ENCODE measurements at regions not wholly inside any gene's neighbourhood (a gene's known extent, or its start where the extent isn't known, plus 50 kb on each side); places are given as distances from the start of the nearest gene placed in this dataset.
"Not testable (repeated sequence)": the region's sequence is repeated elsewhere in the genome, so short reads cannot be mapped to it uniquely, and the experiment has no call there.

DNA sequence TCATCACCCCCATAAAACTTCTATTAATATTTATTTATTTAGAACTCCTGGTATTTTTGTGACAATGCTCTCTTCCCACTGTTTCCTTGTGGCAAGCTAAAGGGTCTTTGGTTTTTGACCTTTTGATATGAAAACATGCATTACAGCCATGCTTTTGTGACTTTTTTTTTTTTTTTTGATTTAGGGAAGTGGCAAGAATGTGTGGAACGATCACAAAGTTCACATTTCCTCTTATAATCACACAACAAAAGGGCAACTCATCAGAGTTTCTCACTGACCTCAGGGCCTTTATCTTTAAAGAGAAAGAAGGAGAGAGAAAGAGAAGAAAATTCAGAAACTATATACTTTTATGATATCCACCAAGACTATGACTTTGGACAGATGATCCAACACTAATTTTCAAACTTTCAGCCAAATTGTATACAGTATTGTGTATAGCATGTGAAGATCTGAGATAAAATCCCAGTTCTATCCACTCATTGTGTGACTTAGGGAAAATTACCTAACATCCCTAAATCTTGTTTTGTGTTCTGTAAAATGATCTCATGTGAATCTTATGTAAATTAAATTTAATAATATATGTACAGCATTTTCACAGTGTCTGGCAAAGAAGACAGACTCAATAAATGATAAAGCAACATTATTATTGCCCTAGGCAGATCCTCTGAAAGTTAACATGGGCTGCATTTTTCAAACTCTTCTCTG is 106.8 kb upstream of the MARCKS start:
- DNase-seq (ENCODE audit: low read depth in 2 of 2), result no peak

DNA sequence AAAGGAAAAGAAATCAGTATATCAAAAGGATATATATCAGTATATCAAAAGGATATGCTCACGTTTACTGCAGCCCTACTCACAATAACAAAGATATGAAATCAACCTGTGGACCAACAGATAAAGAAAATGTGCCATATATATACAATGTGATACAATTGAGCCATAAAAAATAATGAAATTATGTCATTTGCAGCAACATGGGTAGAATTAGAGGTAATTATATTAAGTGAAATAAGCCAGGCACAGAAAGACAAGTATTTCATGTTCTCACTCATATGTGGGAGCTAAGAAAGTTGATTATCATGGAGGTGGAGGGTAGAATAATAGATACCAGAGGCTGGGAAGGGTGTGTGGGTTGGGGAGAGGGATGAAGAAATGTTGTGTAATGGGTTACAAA is 102.9 kb upstream of the MARCKS start:
- DNase-seq (ENCODE audit: low read depth in 2 of 2), result no peak

DNA sequence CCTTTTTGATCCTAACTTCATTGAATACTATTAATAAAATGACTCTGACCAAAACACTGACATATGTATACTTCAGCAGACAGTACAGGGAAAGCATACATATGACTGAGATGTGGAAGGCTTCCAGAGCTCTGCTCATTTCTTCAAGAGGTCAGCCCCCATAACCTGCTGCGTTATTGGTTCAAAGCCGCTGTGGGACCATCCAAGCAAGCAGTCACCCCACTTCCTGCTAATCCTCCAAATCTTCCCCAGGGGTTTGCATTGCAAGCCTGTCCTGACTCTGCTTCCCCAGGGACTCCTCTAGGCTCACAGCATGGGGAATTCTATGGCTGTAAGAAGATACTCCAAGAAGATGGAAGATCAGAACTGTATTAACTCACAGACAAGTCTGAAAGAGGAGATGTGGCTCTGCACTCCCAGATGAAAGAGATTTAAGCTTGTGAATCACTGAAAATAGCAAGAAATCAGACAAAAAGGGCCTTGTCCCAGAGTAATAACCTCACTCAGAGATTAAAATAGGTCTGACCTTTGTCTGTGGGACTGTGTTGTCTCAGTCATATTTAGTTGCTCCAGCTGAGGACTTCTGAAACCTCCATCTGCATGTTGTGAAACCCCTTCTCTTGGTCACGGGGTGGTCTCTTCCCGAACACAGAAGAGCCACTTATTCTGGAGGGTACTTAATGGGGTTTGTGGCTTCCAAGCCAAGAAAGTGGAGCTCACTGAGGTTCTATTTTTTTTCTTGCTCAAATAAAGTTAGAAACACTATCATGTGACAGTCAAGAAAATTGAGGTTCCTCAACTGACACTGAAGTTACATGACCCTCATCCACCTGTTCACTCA is 101.5 kb upstream of the MARCKS start:
- DNase-seq (ENCODE audit: low read depth in 2 of 2), result no peak

DNA sequence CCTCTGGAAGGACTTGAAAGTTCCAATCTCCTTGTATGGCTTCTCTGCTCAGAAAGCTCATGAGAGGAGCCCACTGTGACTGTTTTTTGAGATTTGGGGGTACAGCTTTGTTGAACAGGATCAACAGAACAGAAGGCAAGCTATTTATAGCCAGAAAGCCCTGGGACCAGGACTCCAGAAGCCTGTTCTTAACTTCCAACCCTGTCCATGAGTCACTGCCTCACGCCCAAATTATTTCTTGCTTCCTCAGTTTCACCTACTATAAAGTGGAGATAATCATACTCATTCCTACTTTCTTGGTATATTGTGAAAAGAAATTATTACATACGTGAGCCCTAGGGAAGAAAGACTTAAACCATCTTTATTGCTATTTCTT is 100.9 kb upstream of the MARCKS start:
- no peak for DNase-seq (ENCODE audit: low read depth in 2 of 2)

DNA sequence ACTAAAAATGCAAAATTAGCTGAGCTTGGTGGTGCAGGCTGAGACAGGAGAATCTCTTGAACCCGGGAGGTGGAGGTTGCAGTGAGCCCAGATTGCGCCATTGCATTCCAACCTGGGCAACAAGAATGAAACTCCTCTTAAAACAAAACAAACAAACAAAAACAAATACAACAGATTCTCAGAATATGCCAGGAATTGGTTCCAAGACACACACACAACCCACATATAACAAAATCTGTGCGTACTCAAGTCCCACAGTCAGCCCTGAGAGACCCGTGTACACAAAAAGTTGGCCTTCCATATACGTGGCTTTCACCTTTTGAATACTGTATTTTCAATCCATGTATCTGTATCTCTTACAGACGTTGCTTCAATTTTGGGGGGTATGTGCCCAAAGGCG is 98.9 kb upstream of the MARCKS start:
- DNase-seq (ENCODE audit: low read depth in 2 of 2), result no peak

DNA sequence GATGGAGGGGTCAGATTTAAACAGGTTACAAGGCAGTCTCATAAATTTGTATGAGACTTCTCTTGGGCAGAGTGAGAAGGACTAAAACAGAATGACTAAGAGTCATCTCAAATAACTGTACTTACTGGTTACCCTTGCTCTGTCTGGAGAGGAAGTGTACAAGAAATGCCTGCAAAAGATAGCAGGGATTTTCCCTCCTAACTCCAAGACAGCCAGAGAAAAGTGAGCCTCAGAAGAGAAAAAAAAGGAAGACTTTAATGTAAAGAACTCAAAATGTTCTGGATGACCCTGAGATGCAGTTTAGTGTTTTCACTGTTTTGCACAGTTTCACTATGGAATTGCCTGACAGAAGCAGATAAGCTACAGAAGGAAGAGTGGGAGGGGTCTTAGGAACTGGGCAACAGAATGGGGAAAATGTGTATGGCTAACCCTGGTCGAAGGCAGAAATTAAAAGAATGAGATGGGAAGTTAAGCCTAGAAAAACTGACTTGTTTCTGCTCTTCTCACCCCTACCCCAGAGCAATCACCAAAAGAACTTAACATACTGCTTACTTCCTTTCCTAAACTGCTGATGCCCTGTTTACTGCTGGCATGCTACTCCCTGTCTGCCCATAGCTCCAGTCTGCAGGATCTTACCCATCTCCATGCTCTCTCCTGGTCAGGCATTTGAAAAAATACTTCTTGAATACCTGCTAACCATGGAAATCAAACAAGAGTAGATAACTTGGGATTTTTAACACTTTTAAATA is 98.1 kb upstream of the MARCKS start:
- no peak for DNase-seq (ENCODE audit: low read depth in 2 of 2)

DNA sequence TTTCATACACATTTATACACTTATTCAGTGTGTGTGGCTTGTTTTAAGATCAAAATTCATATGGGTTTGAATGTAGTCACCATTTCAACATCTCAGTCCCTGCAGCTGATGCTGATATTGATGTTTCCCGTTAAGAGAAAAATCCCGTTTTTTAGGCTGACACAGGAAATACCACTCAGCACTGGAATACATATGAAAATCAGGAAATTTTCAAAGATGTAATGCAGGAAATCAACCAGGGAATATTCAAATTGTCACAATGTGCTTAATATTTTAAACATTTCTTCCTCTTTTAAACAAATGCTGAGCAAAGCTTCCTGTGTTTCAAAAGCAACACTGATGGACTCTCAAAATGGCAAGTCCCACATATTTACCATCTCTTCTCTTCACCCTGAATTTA is 94.5 kb upstream of the MARCKS start:
- DNase-seq (ENCODE audit: low read depth in 2 of 2), result no peak

DNA sequence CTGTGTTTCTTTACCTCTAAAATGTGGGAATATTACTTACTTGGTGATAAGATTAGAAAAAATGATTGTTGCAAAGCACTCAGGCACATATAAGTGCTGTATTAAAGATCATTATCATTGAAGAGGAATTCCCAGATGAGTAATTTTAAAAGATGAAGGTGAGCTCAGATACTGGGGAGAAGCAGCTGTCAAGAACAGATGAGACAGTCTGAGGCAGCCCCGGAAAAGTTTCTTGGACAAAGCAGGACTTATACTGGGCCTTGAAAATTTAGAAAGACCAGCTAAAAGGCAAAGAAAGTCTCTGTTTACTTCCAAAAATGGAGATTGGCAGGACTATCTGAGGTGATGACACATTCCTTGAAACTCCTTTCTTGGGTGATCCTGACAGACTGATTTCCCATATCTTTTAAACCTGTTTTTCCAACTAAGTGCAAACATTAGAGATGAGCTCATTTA is 93.8 kb upstream of the MARCKS start:
- DNase-seq (ENCODE audit: low read depth in 2 of 2), result no peak

DNA sequence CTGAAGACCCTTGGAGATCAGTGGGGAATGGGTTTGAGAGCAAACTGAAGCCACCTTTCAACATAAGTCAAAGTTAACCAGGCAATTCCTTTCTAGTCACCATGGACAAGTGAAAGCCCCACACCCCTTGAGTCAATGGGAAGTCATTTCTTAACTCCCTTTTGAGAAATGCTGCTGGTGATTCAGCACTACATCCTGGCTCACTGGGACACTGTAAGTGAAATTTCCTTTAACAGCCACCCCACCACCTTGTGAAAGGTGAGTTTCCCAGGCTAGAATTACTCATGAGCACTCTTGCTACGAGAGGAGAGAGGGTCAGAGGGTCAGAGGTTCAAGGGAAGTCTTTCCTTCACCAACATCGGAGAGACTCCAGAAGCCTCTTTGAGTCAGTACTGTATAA is 93.3 kb upstream of the MARCKS start:
- DNase-seq (ENCODE audit: low read depth in 2 of 2), result no peak

DNA sequence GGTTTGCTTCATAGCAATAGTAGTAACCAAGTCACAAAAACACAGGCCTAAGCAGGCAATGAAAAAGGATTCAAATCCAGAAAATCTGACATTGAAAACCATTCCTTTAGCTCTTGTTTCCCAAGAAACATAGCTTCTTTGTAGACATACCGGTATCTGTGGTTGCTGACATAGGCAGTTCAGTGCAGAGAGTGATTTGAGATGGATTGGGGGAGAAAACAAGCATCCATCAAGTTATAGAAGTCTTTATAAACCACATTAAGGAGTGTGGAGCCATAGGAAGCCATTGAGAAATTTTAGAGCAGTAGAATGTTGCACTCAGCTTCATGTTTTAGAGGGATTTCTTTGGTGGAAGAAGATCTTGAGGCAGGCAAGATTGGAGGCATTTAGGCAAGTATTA is 91.2 kb upstream of the MARCKS start:
- DNase-seq (ENCODE audit: low read depth in 2 of 2), result no peak

DNA sequence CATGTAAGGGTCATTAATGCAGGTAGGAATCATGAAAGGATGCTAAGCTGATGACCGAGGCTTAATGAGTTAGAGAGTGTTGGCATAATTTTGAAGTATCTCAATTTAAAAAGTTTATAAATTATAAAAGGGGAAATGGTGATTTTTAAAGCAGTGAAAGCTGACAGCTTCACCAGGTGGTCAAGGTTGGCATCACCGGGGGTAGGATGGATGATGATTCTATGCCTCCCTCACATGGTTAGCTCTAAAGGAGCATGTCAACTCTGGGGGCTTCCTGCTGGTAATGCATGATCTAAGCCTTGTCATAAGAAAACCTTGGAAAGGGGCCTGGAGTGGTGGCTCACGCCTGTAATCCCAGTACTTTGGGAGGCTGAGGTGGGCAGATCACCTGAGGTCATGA is 89.2 kb upstream of the MARCKS start:
- no peak for DNase-seq (ENCODE audit: low read depth in 2 of 2)

DNA sequence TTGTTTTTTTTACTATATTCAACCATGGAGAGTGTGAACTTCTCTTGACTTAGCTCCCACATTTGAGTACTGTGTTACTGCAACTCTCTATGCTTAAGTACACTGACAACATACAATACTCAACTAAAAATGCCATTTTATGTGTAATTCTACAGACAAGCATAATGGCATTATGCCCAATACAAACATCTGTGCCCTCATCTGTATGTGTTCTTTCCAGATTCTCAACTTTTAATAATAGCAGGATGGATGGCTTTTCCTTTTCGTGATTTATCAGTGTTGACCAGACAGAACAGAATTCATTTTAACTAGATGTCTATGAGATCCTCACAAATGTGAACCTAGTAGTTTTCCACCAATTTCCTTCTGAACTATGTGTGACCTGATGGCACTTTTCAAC is 84.2 kb upstream of the MARCKS start:
- no peak for DNase-seq (ENCODE audit: low read depth in 2 of 2)

DNA sequence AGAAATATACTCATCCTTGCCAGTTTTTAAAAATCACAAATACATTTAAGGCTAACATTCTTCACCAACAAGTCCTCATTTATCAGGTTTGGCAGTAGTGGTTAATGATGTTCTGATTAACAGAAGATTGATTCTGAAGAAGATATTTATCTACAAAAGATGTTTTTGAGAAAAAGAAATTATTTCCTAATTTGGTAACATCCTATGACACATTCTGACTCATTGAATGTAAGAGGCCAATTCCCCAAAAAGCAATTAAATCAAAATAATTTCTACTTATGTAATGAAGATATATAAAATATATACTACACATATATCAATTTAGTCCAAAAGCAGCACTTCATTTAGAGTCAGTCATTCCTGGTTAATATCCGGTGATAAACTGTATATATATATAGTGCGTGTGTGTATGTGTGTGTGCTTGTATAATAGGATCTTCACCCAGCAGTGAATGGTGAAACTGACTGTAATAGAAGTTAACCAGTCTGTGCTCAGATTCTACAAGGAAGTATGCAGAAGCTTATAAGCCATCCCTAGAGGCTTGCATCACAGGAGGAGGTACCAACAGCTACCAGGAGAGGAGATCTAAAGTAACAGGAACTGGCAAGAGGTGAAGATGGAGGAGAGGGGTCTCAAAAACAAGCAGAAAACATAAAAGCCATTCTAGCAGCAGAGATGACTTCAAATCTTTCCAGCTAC is 82.9 kb upstream of the MARCKS start:
- DNase-seq (ENCODE audit: low read depth in 2 of 2), result no peak

DNA sequence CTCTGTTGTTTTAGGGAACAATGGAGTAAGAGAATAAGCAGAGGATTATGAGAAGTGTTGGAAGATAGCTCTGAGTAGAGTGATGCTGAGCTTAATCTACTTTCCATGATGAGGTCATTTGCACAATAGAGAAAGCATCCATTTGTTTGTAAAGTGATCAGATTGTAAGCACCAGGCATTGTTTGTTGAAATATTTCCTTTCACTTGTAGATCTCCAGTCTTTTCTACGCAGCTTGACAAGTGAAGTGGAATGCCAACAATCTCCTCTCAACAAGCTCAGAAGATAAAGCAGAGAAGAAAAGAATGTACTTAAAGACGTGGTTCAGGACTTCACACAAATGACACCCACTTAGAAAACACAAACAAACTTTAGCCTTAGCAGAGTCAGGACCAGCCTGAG is 80.1 kb upstream of the MARCKS start:
- DNase-seq (ENCODE audit: low read depth in 2 of 2), result no peak

DNA sequence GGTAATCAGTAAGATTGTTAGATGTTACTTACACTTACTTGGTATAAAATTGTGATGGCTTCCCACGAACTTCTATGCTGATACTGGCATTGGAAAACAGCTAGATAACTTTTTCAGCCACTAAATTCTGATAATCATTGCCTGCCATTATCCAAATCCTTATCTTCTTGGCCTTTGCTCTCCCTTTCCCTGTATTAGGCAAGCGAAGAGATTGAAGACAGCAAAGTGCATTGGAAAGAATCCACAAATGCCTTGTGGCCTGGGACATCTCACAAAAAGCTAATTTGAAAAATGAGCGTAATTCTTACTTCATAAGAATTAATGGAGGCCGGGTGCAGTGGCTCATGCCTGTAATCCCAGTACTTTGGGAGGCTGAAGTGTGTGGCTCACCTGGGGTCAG is 79.5 kb upstream of the MARCKS start:
- no peak for DNase-seq (ENCODE audit: low read depth in 2 of 2)

DNA sequence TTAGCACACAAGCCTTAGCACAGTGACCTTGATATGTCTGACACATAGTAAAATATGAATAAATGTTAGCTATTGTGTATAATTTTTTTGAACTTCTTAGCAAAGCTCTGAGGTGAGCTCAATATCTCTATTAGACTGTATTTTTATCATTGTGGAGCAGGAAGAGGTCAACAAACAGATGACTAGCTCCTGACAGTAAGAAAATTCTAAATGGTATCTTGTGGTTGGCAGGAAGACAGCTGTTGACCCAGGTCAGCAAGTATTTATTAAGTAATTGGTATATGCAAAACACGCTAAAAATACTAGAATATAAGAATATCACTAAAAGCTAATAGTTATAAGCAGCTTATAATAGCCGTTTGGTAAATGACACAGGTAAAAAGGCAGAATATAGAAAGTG is 77.5 kb upstream of the MARCKS start:
- DNase-seq (ENCODE audit: low read depth in 2 of 2), result no peak

DNA sequence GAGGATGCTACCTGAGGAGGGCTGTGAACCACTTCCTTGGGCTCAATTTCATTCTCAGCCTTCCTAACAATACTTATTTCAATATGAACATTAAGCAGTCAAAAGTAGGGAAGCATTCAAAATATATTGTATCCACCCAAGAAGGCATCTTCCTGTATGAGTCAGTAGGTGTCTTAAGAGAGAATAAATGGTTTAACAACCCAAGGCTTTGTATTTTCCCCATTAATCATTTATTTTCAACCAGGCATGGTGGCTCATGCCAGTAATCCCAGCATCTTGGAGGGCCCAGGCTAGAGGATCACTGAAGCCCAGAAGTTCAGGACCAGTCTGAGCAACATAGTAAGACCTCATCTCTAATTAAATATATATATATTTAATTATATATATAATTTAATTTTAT is 74.5 kb upstream of the MARCKS start:
- DNase-seq (ENCODE audit: low read depth in 2 of 2), result no peak

DNA sequence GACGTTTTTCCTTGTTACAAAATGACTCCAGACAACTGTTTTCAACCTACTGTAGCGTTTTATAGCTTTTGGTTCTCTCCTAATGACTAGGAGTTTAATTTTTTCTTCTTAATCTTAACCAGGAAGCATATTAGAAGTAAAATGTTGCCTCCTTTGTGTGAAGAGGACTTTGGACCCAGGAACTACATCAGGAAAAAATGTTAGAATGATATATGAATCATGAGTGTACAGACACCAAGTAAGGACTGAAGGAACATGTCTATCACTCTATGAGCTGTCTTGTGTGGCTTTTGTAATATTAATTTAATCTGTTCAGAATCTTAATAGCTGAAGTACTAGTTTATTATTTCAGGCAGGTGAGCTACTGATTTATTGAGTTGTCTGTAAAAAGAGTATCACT is 71.0 kb upstream of the MARCKS start:
- no peak for DNase-seq (ENCODE audit: low read depth in 2 of 2)

DNA sequence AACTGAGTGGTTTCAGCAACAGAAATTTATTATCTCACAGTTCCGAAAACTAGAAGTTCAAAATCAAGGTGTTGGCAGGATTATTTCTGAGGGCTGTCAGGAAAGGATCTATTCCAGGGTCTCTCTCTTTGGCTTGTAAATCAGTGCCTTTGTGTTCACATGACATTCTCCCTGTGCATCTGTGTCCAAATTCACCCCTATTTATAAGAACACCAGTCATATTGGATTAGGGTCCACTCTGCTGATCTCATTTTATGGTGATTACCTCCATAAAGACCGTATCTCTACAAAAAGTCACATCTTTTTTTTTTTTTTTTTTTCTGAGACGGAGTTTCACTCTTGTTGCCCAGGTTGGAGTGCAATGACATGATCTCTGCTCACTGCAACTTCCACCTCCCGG is 68.6 kb upstream of the MARCKS start:
- DNase-seq (ENCODE audit: low read depth in 2 of 2), result no peak

DNA sequence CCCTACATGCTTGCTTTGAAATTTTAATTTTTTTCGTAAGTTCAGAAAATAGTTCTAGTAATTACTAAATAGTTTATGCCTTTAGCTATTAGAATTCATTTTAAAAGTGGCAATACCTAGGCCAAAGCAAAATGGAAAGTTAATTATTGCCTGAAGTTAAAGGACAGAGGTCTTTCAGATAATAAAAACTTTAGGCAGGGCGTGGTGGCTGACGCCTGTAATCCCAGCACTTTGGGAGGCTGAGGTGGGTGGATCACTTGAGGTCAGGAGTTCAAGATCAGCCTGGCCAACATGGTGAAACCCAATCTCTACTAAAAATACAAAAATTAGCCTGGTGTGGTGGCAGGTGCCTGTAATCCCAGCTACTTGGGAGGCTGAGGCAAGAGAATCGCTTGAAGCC is 65.9 kb upstream of the MARCKS start:
- DNase-seq (ENCODE audit: low read depth in 2 of 2), result not testable (repeated sequence)

DNA sequence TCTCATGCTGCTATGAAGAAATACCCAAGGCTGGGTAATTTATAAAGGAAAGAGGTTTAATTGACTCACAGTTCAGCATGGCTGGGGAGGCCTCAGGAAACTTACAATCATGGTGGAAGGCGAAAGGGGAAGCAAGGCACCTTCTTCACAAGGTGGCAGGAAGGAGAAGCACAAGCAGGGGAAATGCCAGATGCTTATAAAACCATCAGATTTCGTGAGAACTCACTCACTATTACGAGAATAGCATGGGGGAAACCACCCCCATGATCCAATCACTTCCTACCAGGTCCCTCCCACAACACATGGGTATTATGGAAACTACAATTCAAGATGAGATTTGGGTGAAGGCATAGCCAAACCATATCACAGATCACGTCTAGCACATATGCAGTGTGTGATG is 61.8 kb upstream of the MARCKS start:
- not testable (repeated sequence) for DNase-seq (ENCODE audit: low read depth in 2 of 2)

DNA sequence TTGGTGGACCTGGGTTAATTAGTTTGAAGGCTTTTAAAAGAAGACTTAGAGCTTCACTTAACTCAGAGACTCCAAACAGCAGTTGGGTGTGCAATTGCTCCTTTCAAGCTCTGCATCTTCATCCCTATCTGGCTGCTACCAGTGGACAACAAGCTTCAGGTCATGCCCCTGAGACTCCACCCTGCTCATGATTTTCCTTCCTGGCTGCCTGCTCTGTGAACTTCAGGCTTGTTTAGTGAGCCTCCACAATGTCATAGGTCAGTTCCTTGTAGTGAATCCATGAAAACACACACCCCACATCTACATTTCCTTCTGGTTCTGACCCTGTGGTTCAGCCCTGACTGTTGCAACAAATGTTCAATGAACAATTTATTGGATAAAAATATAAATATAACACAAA is 61.1 kb upstream of the MARCKS start:
- DNase-seq (ENCODE audit: low read depth in 2 of 2), result no peak

All from stimulated activated CD8-positive, alpha-beta memory T cell treated with anti-CD3 and anti-CD28 coated beads, Interleukin-7, amount 100 ng/mL, for 4 hours (primary cell).